Epithelial cell of prostate (primary cell): ENCODE measurements at regions not wholly inside any gene's neighbourhood (a gene's known extent, or its start where the extent isn't known, plus 50 kb on each side); places are given as distances from the start of the nearest gene placed in this dataset.
"Not testable (repeated sequence)": the region's sequence is repeated elsewhere in the genome, so short reads cannot be mapped to it uniquely, and the experiment has no call there.

Source experiments
- DNase-seq: peaks from one replicate; pipeline ENCODE4 v3.0.0-alpha.2; 2011; ENCODE audit warnings: low read depth, low spot score
- H3K27ac ChIP-seq: fragments of 450-650 bp; 2 replicates; pipeline ENCODE4 v1.5.1; 2017; ENCODE audit warnings: mild to moderate bottlenecking

DNA sequence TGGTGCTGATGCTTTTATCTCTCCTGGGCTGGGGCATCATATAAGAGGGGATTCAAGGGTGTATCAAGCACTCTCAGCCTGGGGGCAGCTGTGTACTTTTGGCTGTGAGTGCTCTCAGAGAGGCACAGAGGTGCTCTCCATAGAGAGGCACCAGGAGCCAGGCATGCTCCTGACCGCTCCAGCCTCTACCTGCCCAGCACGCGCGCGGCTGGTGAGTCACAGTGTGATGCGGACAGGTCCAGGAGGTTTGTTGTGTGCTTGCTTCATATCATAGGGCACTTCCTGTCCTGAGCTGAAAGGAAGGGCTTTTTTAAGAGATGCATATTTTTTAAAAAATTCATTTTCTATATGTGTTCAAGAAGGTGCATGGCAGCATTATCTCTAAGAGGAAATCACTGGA lies 93.6 kb upstream of the BCAR3 start:
- peak; percentile 69 for DNase-seq
- H3K27ac ChIP-seq, result peak overlapping the region; percentile 78

GRCh38 chr1:93774707-93775106 lies 93.1 kb upstream of the BCAR3 start:
- no peak for DNase-seq
- H3K27ac ChIP-seq, result peak overlapping the region; percentile 78

DNA sequence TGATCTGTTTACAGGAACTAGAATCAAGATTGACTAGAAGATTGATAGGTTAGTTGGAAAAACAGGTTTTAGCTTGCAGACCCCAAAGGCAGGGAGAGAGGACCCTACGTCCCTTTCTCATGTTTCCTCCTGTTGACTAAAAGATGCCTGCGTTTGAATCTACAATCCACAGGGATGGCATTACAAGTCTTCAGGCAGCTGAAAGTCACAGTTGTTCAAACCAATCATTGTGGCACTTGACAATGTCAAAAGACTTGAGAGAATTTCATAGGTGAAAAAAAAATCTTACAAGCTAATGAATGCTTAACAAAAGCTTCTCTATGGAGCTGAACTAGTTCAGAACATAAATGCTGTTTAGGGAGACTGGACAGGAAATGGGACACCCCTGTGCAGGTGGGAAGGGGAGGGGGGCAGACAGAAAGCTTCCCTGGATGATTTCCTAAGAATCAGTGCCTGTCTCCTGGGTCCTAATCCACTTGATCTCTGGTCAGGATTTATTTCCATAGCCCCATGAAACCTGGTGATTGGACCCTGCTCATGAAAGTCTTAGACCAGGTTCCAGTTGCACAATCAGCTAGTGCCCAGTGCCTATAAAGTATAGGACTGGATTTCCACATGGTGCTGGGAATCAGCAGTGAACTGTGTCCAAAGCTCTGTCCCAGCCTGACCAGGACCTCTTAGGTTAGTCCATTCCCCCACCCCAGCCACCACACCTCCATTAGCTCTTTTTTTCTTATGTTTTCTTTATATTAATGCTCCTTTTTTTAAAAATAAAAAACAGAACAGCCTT lies 91.6 kb upstream of the BCAR3 start:
- no peak for DNase-seq
- peak overlapping the region; percentile 78 for H3K27ac ChIP-seq

DNA sequence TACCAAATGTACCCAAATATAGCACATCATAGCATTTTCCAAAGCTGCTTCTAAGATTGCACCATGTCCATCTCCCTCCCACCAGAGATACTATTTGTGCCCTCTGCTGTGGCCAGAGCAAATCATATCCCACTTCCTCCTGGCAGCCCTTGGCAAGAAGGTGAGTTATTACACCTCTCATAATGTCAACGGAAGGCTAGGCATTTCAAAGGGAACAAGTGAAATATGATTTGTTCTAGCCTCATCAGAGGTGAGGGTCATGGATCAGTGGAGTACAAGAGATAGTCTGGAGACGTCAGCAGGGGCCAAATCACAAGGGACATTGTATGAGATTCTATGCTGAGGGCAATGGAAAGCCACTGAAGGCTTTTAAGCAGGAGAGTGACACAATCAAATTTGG lies 90.2 kb upstream of the BCAR3 start:
- H3K27ac ChIP-seq, result no peak overlapping the region
- DNase-seq, result no peak

DNA sequence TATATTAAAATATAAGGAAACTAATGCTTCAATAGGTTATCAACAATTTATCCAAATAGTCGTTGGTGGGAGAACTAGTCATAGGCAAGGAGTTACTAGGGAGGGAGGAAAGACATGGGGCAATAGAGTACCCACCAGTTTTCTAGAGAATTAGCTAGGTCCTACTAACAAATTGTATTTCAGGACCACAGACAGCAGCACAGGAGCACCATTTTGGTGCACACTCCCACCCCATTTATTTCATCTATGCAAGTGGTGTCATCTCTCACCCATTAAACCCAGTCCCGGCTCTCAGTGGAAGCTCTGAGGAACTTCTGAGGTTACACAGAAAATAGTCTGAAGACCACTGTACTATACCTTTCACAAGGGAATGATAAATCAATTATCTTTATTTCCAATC lies 89.0 kb upstream of the BCAR3 start:
- no peak overlapping the region for H3K27ac ChIP-seq
- no peak for DNase-seq

- DNase-seq, result no peak
- H3K27ac ChIP-seq, result no peak overlapping the region
Measured at GRCh38 chr1:93769777-93770176, 88.1 kb upstream of the BCAR3 start.

GRCh38 chr1:93768380-93768863 lies 86.8 kb upstream of the BCAR3 start:
- no peak for DNase-seq
- H3K27ac ChIP-seq, result no peak overlapping the region

- no peak overlapping the region for H3K27ac ChIP-seq
- no peak for DNase-seq
Measured at GRCh38 chr1:93766451-93766850, 84.8 kb upstream of the BCAR3 start.

DNA sequence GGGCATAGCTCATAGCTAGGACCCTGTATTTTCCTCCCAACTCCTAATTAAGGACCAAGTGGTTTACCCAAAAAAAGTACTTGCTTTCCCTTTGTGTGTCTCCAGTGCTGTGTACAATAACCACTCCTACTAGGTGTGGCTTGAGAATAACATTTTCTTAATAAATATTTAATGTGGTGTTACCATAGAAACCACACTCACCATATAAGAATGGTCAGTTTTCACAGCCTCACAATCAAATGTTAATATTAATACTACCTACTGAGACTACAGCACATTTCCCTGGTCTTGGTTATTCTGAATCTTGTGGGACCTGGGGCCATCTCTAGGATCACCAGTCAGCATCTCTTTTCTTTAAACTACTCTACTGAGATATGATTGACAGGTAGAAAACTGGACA lies 83.5 kb upstream of the BCAR3 start:
- H3K27ac ChIP-seq, result no peak overlapping the region
- no peak for DNase-seq

GRCh38 chr1:93764366-93764750 lies 82.7 kb upstream of the BCAR3 start:
- no peak overlapping the region for H3K27ac ChIP-seq
- DNase-seq, result no peak

DNA sequence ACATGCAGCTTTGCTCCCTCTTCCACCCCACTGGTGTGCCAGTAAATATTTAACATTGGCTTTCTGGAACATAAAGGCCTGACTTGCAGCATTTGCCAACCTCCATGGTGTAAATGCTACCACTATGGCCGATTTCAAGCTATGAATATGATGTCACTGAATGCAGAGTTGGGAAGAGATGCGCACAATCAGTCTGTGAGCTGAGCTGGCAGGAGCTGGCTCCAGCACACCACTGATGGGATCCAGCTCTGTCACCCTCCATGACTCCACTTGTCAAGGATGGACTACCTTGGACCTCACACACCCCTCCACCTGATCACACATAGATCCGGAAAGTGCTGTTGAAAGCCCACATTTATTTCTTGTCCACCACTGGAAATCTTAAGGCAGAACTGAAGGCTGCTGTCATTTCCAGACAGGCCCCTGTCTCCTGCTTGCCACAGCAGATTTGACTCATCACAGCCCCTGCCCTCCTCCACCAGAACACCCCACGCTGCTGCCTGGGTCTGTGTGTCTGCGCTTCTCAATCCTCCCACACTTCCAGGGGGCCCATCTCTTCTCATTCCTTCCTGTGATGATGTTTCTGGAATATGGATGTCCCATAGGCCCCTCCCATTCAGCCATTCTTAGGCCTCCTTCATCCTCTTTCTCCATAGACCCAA lies 82.2 kb upstream of the BCAR3 start:
- H3K27ac ChIP-seq, result no peak overlapping the region
- no peak for DNase-seq

- DNase-seq, result no peak
- H3K27ac ChIP-seq, result peak overlapping the region; percentile 32
Measured at GRCh38 chr1:93758842-93759515, 77.3 kb upstream of the BCAR3 start.

GRCh38 chr1:93757256-93758036 lies 75.8 kb upstream of the BCAR3 start:
- DNase-seq, result no peak
- H3K27ac ChIP-seq, result peak overlapping the region; percentile 84

DNA sequence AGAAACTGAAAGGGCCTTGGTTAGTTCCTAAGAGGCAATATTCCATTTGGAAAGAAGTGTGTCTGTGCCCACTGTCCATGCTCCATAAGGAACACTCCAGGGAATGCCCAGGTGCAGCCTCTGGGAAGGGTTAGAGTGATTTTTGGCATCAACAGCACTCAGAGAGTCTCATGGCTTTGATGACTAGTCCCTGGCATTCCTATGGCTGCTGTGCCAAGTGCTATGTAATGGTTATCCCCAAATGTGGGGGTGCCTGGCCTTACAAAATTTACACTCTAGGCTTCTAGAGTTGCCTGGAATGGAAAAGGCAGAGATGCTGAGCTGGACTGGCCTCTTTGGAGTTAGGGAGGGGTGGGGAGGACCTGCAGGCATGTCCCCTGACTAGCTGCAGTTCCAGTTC lies 75.0 kb upstream of the BCAR3 start:
- peak overlapping the region; percentile 84 for H3K27ac ChIP-seq
- no peak for DNase-seq

GRCh38 chr1:93755251-93755715 lies 73.6 kb upstream of the BCAR3 start:
- DNase-seq, result not testable (repeated sequence)
- H3K27ac ChIP-seq, result peak overlapping the region; percentile 84

- peak overlapping the region; percentile 84 for H3K27ac ChIP-seq
Measured at GRCh38 chr1:93753791-93754763, 72.4 kb upstream of the BCAR3 start.

GRCh38 chr1:93751377-93752250 lies 70.0 kb upstream of the BCAR3 start:
- DNase-seq, result no peak
- no peak overlapping the region for H3K27ac ChIP-seq

More at GRCh38 chr1:93753791-93754763, 72.4 kb upstream of the BCAR3 start:
- peak; percentile 73 for DNase-seq

DNA sequence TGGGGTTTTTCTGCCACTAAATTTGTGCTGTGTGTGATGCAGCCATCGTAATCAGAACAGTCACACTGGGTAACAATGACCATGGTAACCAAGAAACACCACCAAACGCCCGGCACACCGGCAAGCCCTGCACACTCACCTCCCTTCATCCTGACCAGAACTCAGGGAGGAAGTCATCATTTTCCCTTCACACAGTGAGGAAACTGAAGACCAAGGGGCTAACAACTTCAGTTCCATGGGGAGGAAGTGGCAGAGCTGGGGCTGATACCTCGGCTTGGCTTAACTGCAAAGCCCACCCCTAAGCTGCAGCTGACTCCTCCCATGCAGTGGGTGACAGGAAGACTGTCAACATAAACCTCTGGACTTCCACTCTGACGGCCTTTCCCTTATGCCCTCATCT lies 69.3 kb upstream of the BCAR3 start:
- no peak for DNase-seq
- no peak overlapping the region for H3K27ac ChIP-seq
